ENCODE measurements at regions not wholly inside any gene's neighbourhood (a gene's known extent, or its start where the extent isn't known, plus 50 kb on each side); places are given as distances from the start of the nearest gene placed in this dataset.

DNA sequence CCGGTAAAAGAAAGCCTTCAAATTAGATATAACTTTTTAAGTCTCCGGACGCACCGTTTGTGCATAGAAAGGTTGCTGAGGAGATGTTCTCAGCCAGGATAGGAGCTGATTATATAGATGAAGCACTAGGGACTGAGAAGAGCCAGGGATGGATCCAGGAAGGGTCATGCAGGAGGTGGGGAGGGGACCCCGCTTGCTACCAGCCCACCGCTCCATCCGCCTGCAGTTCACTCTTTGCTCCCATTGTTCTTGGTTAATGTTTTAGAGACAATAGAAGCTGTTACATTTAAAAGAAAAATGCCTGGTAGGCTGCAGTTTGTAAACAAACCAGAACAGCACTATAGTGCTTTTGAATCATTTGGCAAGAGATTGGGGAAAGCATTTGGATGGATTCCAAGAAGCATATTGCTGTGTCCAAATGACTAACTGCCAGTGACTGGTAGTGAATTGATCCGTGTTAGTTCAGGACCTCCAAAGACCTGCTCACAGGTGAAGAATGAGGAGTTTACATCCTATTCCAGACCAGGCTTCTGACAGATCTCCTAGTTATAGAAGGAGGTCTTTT is 175.9 kb upstream of the TAC1 start:
- DNase-seq (ENCODE audit: low read depth) = no peak
- TF ChIP-seq, protein P1, sequence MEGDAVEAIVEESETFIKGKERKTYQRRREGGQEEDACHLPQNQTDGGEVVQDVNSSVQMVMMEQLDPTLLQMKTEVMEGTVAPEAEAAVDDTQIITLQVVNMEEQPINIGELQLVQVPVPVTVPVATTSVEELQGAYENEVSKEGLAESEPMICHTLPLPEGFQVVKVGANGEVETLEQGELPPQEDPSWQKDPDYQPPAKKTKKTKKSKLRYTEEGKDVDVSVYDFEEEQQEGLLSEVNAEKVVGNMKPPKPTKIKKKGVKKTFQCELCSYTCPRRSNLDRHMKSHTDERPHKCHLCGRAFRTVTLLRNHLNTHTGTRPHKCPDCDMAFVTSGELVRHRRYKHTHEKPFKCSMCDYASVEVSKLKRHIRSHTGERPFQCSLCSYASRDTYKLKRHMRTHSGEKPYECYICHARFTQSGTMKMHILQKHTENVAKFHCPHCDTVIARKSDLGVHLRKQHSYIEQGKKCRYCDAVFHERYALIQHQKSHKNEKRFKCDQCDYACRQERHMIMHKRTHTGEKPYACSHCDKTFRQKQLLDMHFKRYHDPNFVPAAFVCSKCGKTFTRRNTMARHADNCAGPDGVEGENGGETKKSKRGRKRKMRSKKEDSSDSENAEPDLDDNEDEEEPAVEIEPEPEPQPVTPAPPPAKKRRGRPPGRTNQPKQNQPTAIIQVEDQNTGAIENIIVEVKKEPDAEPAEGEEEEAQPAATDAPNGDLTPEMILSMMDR (conservative IDR thresholded peaks at IDR 0.05; ENCODE audit: low read length) = no peak
- H3K4me3 ChIP-seq (ENCODE audit: low read length) = no peak overlapping the region

- no peak overlapping the region for H3K4me3 ChIP-seq (ENCODE audit: low read length)
- DNase-seq (ENCODE audit: low read depth) = no peak
- TF ChIP-seq, protein P1 (conservative IDR thresholded peaks at IDR 0.05; ENCODE audit: low read length) = no peak
These were observed 166.2 kb upstream of the TAC1 start for GRCh38 chr7:97565665-97566064.

DNA sequence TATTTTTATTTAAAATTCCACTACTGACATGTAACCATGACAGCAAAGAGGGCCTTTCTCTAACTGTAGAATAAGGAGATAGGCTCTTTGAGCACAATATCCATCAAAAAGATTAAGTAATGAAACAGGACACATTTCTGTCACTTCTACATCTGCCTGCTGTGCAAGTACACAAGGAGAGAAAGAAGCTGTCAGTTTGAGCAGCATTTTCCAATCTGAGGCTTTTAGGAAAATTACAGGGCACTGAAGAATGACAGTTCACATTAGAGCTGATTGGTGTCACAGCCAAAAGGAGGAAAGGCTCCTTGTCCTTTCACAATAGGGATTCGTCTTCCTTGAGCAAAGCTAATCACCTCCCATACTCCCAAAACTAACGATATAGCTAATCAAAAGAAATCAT is 158.8 kb upstream of the TAC1 start:
- no peak for DNase-seq (ENCODE audit: low read depth)
- no peak overlapping the region for H3K4me3 ChIP-seq (ENCODE audit: low read length)
- TF ChIP-seq, protein P1 (conservative IDR thresholded peaks at IDR 0.05; ENCODE audit: low read length) = no peak

DNA sequence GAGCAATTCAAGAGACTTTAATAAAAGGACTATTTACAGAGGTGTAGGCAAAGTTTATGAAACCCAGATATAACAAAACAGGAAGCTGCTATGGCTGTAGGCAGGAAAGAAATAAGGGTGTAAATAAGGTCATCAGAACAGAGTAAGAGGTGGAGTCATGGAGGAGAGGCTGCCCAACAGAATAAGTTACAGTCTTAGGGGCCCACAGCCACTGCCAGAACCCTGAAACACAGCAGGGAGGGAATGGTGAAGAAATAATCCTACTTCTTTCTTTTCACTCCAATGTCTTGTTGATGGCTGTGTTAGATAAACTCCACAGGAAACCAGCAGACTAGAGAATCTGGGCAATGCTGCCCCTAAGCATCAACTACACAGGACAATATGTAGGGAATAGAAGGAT is 155.8 kb upstream of the TAC1 start:
- TF ChIP-seq, protein P1 (conservative IDR thresholded peaks at IDR 0.05; ENCODE audit: low read length) = no peak
- DNase-seq (ENCODE audit: low read depth) = no peak
- H3K4me3 ChIP-seq (ENCODE audit: low read length) = no peak overlapping the region

GRCh38 chr7:97578225-97578624 is 153.7 kb upstream of the TAC1 start:
- DNase-seq (ENCODE audit: low read depth) = no peak

GRCh38 chr7:97580205-97580604 is 151.7 kb upstream of the TAC1 start:
- no peak for DNase-seq (ENCODE audit: low read depth)
- TF ChIP-seq, protein P1 (conservative IDR thresholded peaks at IDR 0.05; ENCODE audit: low read length) = no peak
- no peak overlapping the region for H3K4me3 ChIP-seq (ENCODE audit: low read length)

More at GRCh38 chr7:97578225-97578624, 153.7 kb upstream of the TAC1 start:
- TF ChIP-seq, protein P1 (conservative IDR thresholded peaks at IDR 0.05; ENCODE audit: low read length) = no peak
- H3K4me3 ChIP-seq (ENCODE audit: low read length) = no peak overlapping the region

DNA sequence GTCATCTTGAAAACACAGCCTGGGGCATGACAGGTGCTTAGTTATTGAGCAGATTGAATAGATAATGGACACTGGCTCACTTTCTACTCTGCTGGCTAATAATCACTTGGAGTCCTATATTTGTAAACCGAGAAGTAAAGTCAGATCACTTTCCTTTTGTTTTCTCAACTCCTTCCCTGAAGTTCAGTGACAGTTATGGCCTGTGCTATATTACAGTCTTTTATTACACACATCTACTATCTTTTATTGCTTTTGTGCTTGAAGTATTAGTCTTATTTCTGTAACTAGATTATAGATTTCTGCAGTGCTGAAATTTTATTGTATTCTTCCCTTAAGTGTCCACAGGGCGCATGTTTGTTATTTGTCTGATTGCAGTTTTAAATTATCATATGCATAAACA is 136.4 kb upstream of the TAC1 start:
- no peak for DNase-seq (ENCODE audit: low read depth)
- H3K4me3 ChIP-seq (ENCODE audit: low read length) = no peak overlapping the region
- TF ChIP-seq, protein P1 (conservative IDR thresholded peaks at IDR 0.05; ENCODE audit: low read length) = no peak
